Karpas-422 (cell line): ENCODE measurements at regions not wholly inside any gene's neighbourhood (a gene's known extent, or its start where the extent isn't known, plus 50 kb on each side); places are given as distances from the start of the nearest gene placed in this dataset.

Experiments used
- DNase-seq: peaks from one replicate; pipeline ENCODE4 v3.0.0-alpha.2; 2015
- H2AFZ ChIP-seq: fragments of 200-600 bp; sonication (generic); 2 replicates; pipeline ENCODE4 v1.6.1; 2014; ENCODE audit warnings: antibody characterized with exemption, low read length, mixed read lengths
- H3K27ac ChIP-seq: fragments of 200-600 bp; sonication (generic); 2 replicates; pipeline ENCODE4 v1.5.1; 2014; ENCODE audit warnings: mild to moderate bottlenecking, low read length, moderate library complexity
- H3K27me3 ChIP-seq: fragments of 200-600 bp; sonication (generic); 2 replicates; pipeline ENCODE4 v1.6.1; 2014; ENCODE audit warnings: low read length, mixed read lengths
- H3K36me3 ChIP-seq: fragments of 200-600 bp; sonication (generic); 2 replicates; pipeline ENCODE4 v1.6.1; 2014; ENCODE audit warnings: low read length, mixed read lengths; ENCODE audit not compliant: insufficient read depth
- H3K4me1 ChIP-seq: fragments of 200-600 bp; sonication (generic); 2 replicates; pipeline ENCODE4 v1.6.1; 2014; ENCODE audit warnings: mild to moderate bottlenecking, low read length, mixed read lengths
- H3K4me2 ChIP-seq: fragments of 200-600 bp; sonication (generic); 2 replicates; pipeline ENCODE4 v1.6.1; 2014; ENCODE audit warnings: low read length, low read depth, mild to moderate bottlenecking; ENCODE audit not compliant: poor library complexity, severe bottlenecking
- H3K4me3 ChIP-seq: fragments of 200-600 bp; sonication (generic); 2 replicates; pipeline ENCODE4 v1.5.1; 2014; ENCODE audit warnings: mild to moderate bottlenecking, antibody characterized with exemption, low read length, mixed read lengths
- H3K79me2 ChIP-seq: fragments of 200-600 bp; sonication (generic); 2 replicates; pipeline ENCODE4 v1.6.1; 2014; ENCODE audit warnings: mild to moderate bottlenecking, low read length, mixed read lengths
- H3K9ac ChIP-seq: fragments of 200-600 bp; sonication (generic); 2 replicates; pipeline ENCODE4 v1.6.0; 2014; ENCODE audit warnings: low read length
- H3K9me2 ChIP-seq: fragments of 200-600 bp; sonication (generic), shearing (Covaris generic); replicated peaks from 2 replicates; pipeline ENCODE4 v1.6.0; 2014; ENCODE audit warnings: mild to moderate bottlenecking, low read length, moderate library complexity; ENCODE audit not compliant: insufficient read depth
- H3K9me3 ChIP-seq: fragments of 300-700, 200-600 bp; sonication (generic); 2 replicates; pipeline ENCODE4 v1.6.1; 2014; ENCODE audit warnings: low read length, mixed read lengths
- H4K20me1 ChIP-seq: fragments of 200-600 bp; sonication (generic); 2 replicates; pipeline ENCODE4 v1.6.1; 2014; ENCODE audit warnings: mild to moderate bottlenecking, antibody characterized with exemption, low read length, low read depth; ENCODE audit not compliant: insufficient read depth

GRCh38 chr22:44381761-44382115 lies 69.0 kb upstream of the SHISAL1 start:
- no peaks in the 10 kb centered on the region for H3K9me2 ChIP-seq
- no peak for DNase-seq
- no peaks in the 10 kb centered on the region for H4K20me1 ChIP-seq
- no peaks in the 10 kb centered on the region for H3K4me1 ChIP-seq
- H3K9me3 ChIP-seq: no peaks in the 10 kb centered on the region
- H3K4me3 ChIP-seq: no peak overlapping the region
- H3K79me2 ChIP-seq: no peaks in the 10 kb centered on the region
- no peaks in the 10 kb centered on the region for H3K27me3 ChIP-seq
- no peak overlapping the region for H3K9ac ChIP-seq
- H2AFZ ChIP-seq: no peak overlapping the region
- H3K27ac ChIP-seq: no peak overlapping the region
- no peaks in the 10 kb centered on the region for H3K36me3 ChIP-seq
- H3K4me2 ChIP-seq: no peak overlapping the region

GRCh38 chr22:44380756-44381486 lies 68.2 kb upstream of the SHISAL1 start:
- Histone ChIP-seq H3K4me3 (no peak overlapping the region), H3K36me3 (no peaks in the 10 kb centered on the region), H3K4me2 (no peak overlapping the region), H3K9me3 (no peaks in the 10 kb centered on the region), H3K4me1 (no peaks in the 10 kb centered on the region), H3K27ac (no peak overlapping the region), H2AFZ (no peak overlapping the region), H4K20me1 (no peaks in the 10 kb centered on the region), H3K9me2 (no peaks in the 10 kb centered on the region), H3K79me2 (no peaks in the 10 kb centered on the region), H3K9ac (no peak overlapping the region), H3K27me3 (no peaks in the 10 kb centered on the region)
- no peak for DNase-seq

- no peak overlapping the region for H3K4me3 ChIP-seq
These were observed 67.3 kb upstream of the SHISAL1 start for GRCh38 chr22:44379817-44380755.

GRCh38 chr22:44378380-44378779 lies 65.6 kb upstream of the SHISAL1 start:
- no peak overlapping the region for H2AFZ ChIP-seq
- no peak overlapping the region for H3K27ac ChIP-seq
- H3K27me3 ChIP-seq: 0 out of 2 replicates have a peak, but pooled peaks cover 3% of the 10 kb centered on the region
- H3K4me1 ChIP-seq: no peaks in the 10 kb centered on the region
- H3K9ac ChIP-seq: no peak overlapping the region
- DNase-seq: no peak
- H3K4me2 ChIP-seq: no peak overlapping the region
- H3K9me3 ChIP-seq: no peaks in the 10 kb centered on the region
- H3K79me2 ChIP-seq: no peaks in the 10 kb centered on the region
- H3K36me3 ChIP-seq: no peaks in the 10 kb centered on the region
- H3K9me2 ChIP-seq: no peaks in the 10 kb centered on the region
- H4K20me1 ChIP-seq: no peaks in the 10 kb centered on the region
- H3K4me3 ChIP-seq: no peak overlapping the region

More at GRCh38 chr22:44379817-44380755, 67.3 kb upstream of the SHISAL1 start:
- Histone ChIP-seq H3K36me3 (no peaks in the 10 kb centered on the region), H3K79me2 (no peaks in the 10 kb centered on the region), H2AFZ (no peak overlapping the region), H3K9me3 (no peaks in the 10 kb centered on the region), H3K4me1 (no peaks in the 10 kb centered on the region), H4K20me1 (no peaks in the 10 kb centered on the region), H3K27me3 (no peaks in the 10 kb centered on the region), H3K27ac (no peak overlapping the region), H3K9me2 (no peaks in the 10 kb centered on the region), H3K4me2 (no peak overlapping the region), H3K9ac (no peak overlapping the region)
- DNase-seq: no peak

DNA sequence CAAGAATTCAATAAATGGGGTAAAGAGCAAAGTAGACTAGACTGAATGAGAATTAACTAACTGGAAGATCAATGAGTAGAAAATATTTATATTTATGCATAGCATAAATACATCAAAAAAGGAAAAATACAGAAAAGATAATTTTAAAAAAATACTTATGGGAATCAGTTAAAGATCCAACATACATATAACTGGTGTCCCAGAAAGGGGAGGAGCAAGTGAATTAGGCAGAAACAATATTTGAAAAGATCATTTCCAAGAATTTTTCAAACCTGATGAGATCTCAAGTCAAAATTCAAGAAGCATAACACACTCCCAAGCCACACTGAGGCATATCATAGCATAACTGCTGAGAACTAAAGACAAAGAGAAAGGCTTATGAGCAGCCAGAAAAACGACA lies 62.7 kb upstream of the SHISAL1 start:
- Histone ChIP-seq H3K36me3 (no peaks in the 10 kb centered on the region), H3K9ac (no peak overlapping the region), H3K79me2 (no peaks in the 10 kb centered on the region), H2AFZ (no peak overlapping the region), H3K4me3 (no peak overlapping the region), H3K27me3 (0 out of 2 replicates have a peak, but pooled peaks cover 3% of the 10 kb centered on the region), H3K9me3 (no peaks in the 10 kb centered on the region), H3K27ac (no peak overlapping the region), H3K9me2 (no peaks in the 10 kb centered on the region), H3K4me1 (no peaks in the 10 kb centered on the region), H4K20me1 (no peaks in the 10 kb centered on the region), H3K4me2 (no peak overlapping the region)
- no peak for DNase-seq

DNA sequence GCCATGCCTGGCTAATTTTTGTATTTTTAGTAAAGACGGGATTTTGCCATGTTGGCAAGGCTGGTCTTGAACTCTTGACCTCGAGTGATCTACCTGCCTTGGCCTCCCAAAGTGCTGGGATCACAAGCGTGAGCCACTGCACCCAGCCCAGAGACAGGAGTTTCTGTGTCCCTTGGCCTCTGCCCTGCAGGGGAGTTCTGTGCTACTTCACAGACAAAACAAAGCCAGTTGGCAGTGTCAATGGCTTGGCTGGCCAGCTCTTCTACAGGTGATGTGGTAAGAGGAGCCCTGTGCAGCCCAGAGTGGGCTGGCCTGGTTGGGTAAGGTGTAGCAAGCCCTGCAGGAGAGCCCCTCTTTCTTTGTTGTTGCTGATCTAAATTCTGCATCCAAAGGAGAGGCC lies 60.5 kb upstream of the SHISAL1 start:
- Histone ChIP-seq H3K4me3 (no peak overlapping the region), H3K36me3 (no peaks in the 10 kb centered on the region), H3K4me2 (no peak overlapping the region), H3K27ac (no peak overlapping the region), H4K20me1 (no peaks in the 10 kb centered on the region), H3K27me3 (0 out of 2 replicates have a peak, but pooled peaks cover 3% of the 10 kb centered on the region), H3K9me3 (no peaks in the 10 kb centered on the region), H3K4me1 (no peaks in the 10 kb centered on the region), H3K79me2 (no peaks in the 10 kb centered on the region), H3K9me2 (no peaks in the 10 kb centered on the region), H2AFZ (no peak overlapping the region), H3K9ac (no peak overlapping the region)
- no peak for DNase-seq

GRCh38 chr22:44372611-44373010 lies 59.9 kb upstream of the SHISAL1 start:
- H4K20me1 ChIP-seq: no peaks in the 10 kb centered on the region
- H3K36me3 ChIP-seq: no peaks in the 10 kb centered on the region

DNA sequence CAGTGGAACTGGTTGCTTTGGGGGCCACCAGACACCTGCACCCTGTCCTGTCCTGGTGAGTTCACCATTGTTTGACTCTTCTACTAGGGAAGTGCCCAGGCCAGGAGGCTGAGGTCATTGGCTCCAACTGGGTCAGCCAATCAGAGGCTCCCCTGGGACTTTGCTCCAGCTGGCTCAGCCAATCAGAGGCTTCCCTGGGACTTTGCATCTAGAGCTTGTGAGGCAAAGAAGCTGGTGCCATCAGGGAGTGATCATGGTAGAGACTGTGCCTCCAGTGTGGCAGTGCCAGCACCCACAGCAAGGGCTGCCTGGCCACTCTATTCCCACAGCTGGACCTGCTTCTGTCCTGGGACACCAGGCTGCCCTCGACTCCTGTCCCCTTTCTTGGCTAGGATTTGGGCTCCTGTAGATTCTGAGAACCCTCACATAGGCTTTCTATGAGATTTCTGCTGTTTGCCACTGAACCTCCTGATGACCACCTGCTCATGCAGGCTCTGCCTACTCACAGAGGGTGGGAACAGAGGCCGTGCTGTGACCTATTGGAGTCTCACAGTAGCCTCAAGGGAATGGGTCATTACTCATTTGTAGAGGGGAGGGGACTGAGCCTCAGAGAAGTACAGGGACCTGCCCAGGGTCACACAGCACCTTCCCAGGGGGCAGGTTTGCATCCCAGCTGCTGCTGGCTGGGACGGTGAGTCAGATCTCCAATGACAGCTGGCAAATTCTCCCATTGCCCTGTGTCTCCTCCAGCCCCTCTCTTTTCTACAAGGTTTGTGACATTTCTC lies 59.2 kb upstream of the SHISAL1 start:
- Histone ChIP-seq H3K36me3 (no peaks in the 10 kb centered on the region), H4K20me1 (no peaks in the 10 kb centered on the region), H3K9me3 (no peaks in the 10 kb centered on the region), H3K9ac (no peak overlapping the region), H3K4me2 (no peak overlapping the region), H3K4me3 (no peak overlapping the region), H2AFZ (no peak overlapping the region), H3K27ac (no peak overlapping the region), H3K79me2 (no peaks in the 10 kb centered on the region), H3K4me1 (no peaks in the 10 kb centered on the region), H3K27me3 (0 out of 2 replicates have a peak, but pooled peaks cover 3% of the 10 kb centered on the region), H3K9me2 (no peaks in the 10 kb centered on the region)
- DNase-seq: no peak

More at GRCh38 chr22:44372611-44373010, 59.9 kb upstream of the SHISAL1 start:
- Histone ChIP-seq H3K9ac (no peak overlapping the region), H3K4me1 (no peaks in the 10 kb centered on the region), H3K27ac (no peak overlapping the region), H3K4me2 (no peak overlapping the region), H3K9me3 (no peaks in the 10 kb centered on the region), H3K79me2 (no peaks in the 10 kb centered on the region), H2AFZ (no peak overlapping the region), H3K4me3 (no peak overlapping the region), H3K9me2 (no peaks in the 10 kb centered on the region), H3K27me3 (0 out of 2 replicates have a peak, but pooled peaks cover 3% of the 10 kb centered on the region)
- DNase-seq: no peak
